ENCODE measurements at regions not wholly inside any gene's neighbourhood (a gene's known extent, or its start where the extent isn't known, plus 50 kb on each side); places are given as distances from the start of the nearest gene placed in this dataset.
A peak's percentile ranks its signal among the peaks of the same experiment; 100 is the strongest.
"Not testable (repeated sequence)": the region's sequence is repeated elsewhere in the genome, so short reads cannot be mapped to it uniquely, and the experiment has no call there.

- FAIRE-seq; H3K27me3 ChIP-seq (ENCODE audit: control insufficient read depth, insufficient read depth, low read length); DNase-seq (ENCODE audit: low read depth); H3K4me3 ChIP-seq (ENCODE audit: low read depth, low read length); H3K36me3 ChIP-seq (ENCODE audit: control insufficient read depth, insufficient read depth, low read length): not testable (repeated sequence)
Measured at GRCh38 chr5:86289786-86290185, 328.0 kb upstream of the COX7C start.

- H3K36me3 ChIP-seq (ENCODE audit: control insufficient read depth, insufficient read depth, low read length); DNase-seq (ENCODE audit: low read depth); H3K4me3 ChIP-seq (ENCODE audit: low read depth, low read length); H3K27me3 ChIP-seq (ENCODE audit: control insufficient read depth, insufficient read depth, low read length); FAIRE-seq: not testable (repeated sequence)
Measured at GRCh38 chr5:86292811-86293210, 324.9 kb upstream of the COX7C start.

DNA sequence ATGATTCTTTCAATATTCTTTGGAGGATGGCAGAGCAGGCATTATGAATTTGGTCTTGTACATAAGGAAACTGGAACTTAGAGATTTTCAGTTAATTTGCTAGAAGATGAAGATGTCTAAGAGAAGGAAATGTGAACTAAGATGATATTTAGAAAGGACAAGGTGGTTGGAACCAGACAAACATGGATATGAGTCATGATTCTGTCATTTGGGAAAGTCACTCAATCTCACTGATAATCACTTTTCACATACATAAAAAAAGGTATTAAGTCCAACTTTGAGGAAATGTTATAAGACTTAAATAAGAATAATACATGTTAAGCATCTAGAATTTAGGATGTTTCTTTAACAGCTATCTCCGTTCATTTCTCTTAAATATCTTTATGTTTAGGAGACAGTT lies 315.1 kb upstream of the COX7C start:
- H3K36me3 ChIP-seq (ENCODE audit: control insufficient read depth, insufficient read depth, low read length); H3K27me3 ChIP-seq (ENCODE audit: control insufficient read depth, insufficient read depth, low read length); FAIRE-seq; H3K4me3 ChIP-seq (ENCODE audit: low read depth, low read length): not testable (repeated sequence)
- DNase-seq (ENCODE audit: low read depth) = peak; percentile 4

DNA sequence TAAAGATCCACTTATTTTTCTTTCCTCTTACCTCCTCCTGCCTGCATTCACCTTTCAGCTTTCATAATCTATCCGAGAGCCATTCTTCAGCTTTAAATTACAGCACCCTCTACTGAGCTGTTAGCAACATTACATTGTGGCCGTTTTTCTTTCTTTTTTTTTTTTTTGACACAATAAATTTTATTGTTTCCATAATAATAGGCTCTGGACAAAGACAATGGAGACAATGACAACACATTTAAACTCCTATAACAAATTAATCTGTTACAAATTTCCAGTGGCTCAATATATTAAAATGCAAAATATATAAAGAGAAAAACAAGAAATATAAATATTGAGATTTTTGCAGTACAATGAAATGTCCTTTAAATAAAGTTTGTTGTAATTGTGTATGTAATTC lies 312.7 kb upstream of the COX7C start:
- DNase-seq (ENCODE audit: low read depth) = peak; percentile 10
- not testable (repeated sequence) for FAIRE-seq; H3K36me3 ChIP-seq (ENCODE audit: control insufficient read depth, insufficient read depth, low read length); H3K27me3 ChIP-seq (ENCODE audit: control insufficient read depth, insufficient read depth, low read length); H3K4me3 ChIP-seq (ENCODE audit: low read depth, low read length)
- peak; percentile 13 for TF ChIP-seq CTCF (IDR thresholded peaks at IDR 0.05; ENCODE audit: insufficient read depth, low read length, severe bottlenecking)

GRCh38 chr5:86314951-86315350 lies 302.8 kb upstream of the COX7C start:
- no peaks in the 10 kb centered on the region for H3K36me3 ChIP-seq (ENCODE audit: control insufficient read depth, insufficient read depth, low read length)
- no peak for TF ChIP-seq CTCF (IDR thresholded peaks at IDR 0.05; ENCODE audit: insufficient read depth, low read length, severe bottlenecking)
- FAIRE-seq (no peak), DNase-seq (ENCODE audit: low read depth) (no peak)
- no peaks in the 10 kb centered on the region for H3K27me3 ChIP-seq (ENCODE audit: control insufficient read depth, insufficient read depth, low read length)
- no peak overlapping the region for H3K4me3 ChIP-seq (ENCODE audit: low read depth, low read length)

- Histone ChIP-seq H3K36me3 (ENCODE audit: control insufficient read depth, insufficient read depth, low read length) (no peaks in the 10 kb centered on the region), H3K27me3 (ENCODE audit: control insufficient read depth, insufficient read depth, low read length) (no peaks in the 10 kb centered on the region), H3K4me3 (ENCODE audit: low read depth, low read length) (no peak overlapping the region)
- DNase-seq (ENCODE audit: low read depth) (no peak), FAIRE-seq (no peak)
- TF ChIP-seq CTCF (IDR thresholded peaks at IDR 0.05; ENCODE audit: insufficient read depth, low read length, severe bottlenecking) = no peak
Measured at GRCh38 chr5:86320266-86320665, 297.5 kb upstream of the COX7C start.

GRCh38 chr5:86329318-86329717 lies 288.4 kb upstream of the COX7C start:
- TF ChIP-seq CTCF (IDR thresholded peaks at IDR 0.05; ENCODE audit: insufficient read depth, low read length, severe bottlenecking) = no peak
- FAIRE-seq (no peak), DNase-seq (ENCODE audit: low read depth) (no peak)
- Histone ChIP-seq H3K4me3 (ENCODE audit: low read depth, low read length) (no peak overlapping the region), H3K36me3 (ENCODE audit: control insufficient read depth, insufficient read depth, low read length) (no peaks in the 10 kb centered on the region), H3K27me3 (ENCODE audit: control insufficient read depth, insufficient read depth, low read length) (no peaks in the 10 kb centered on the region)
